ENCODE measurements at regions not wholly inside any gene's neighbourhood (a gene's known extent, or its start where the extent isn't known, plus 50 kb on each side); places are given as distances from the start of the nearest gene placed in this dataset.
"Not testable (repeated sequence)": the region's sequence is repeated elsewhere in the genome, so short reads cannot be mapped to it uniquely, and the experiment has no call there.

DNA sequence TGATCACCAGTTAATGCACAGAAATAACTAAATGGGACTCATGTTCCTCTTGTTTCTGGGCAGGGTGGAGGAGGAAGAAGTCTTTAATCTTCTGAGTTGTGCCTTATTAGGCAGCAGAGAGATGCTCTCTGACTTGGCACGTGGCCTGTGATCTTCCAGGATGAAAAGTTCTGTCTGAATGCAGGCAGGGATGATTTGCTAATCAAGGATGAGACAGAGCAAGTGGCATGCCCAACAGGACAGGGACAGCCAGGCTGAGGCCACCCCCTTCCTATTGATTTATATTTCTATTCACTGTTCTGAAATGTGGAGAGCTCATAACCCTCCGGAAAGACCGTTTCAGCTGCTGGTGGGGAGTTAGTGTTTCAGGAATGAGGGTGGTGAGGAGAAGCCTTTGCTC is 477.8 kb upstream of the CAMK1G start:
- no peak for TF ChIP-seq JUND (IDR thresholded peaks at IDR 0.05; ENCODE audit: low read depth)
- no peak for DNase-seq (ENCODE audit: low read depth in 1 of 2, low spot score in 1 of 2)
- in situ Hi-C loops (cut with HindIII; ENCODE audit: low pct_unique_long_range_greater_than_20kb, low sequenced_read_pairs), result no loop called here

DNA sequence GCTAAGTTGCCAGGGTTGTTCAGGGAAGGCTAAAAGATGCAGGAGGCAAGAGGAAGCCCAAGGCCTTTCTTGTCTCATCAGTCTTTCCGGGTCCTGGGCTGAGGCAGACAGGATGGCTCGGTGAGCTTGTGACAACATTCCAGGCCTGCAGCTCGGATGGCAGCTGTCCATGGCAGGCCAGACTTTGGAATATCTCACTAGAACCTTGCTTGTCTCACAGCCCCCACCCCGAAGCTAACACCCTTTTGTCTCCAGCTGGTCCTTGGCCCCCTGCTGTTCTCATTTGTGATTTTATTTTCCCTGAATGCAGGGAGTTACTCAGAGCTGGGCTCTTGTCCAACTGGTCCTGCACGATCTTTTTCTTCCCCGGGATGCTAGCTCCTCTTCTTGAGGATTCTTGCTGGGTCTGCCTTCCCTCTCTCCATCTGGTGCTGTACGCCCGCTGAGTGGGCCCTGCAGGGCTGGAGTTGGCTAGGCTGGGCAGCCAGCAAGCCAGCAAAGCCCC is 477.2 kb upstream of the CAMK1G start:
- peak in 1 of 2 experiments; percentile 15 for DNase-seq (ENCODE audit: low read depth in 1 of 2, low spot score in 1 of 2)
- in situ Hi-C loops (cut with HindIII; ENCODE audit: low pct_unique_long_range_greater_than_20kb, low sequenced_read_pairs), result no loop called here
- no peak for TF ChIP-seq JUND (IDR thresholded peaks at IDR 0.05; ENCODE audit: low read depth)

DNA sequence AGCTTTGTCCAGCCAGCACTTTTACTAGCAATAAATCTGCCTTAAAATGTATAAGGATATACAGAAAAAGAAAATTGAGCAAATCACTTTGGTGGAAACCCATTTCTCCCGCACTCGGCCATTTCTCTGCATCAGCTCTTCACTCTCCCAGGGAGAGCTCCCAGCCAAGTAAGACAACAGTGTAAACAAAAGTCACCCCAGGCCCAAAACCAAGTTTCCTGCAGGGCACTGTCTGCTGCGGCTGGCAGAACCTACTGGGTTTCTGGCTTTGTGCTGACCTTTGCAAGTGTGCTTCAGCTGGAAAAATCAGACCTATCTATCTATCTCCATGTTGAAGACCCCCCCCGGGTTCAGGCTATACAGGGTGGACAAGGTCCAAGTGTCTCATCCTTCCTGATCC is 476.7 kb upstream of the CAMK1G start:
- in situ Hi-C loops (cut with HindIII; ENCODE audit: low pct_unique_long_range_greater_than_20kb, low sequenced_read_pairs), result no loop called here
- DNase-seq (ENCODE audit: low read depth in 1 of 2, low spot score in 1 of 2), result no peak
- TF ChIP-seq JUND (IDR thresholded peaks at IDR 0.05; ENCODE audit: low read depth), result no peak

GRCh38 chr1:209107535-209107934 is 476.0 kb upstream of the CAMK1G start:
- DNase-seq (ENCODE audit: low read depth in 1 of 2, low spot score in 1 of 2), result no peak
- no peak for TF ChIP-seq JUND (IDR thresholded peaks at IDR 0.05; ENCODE audit: low read depth)
- in situ Hi-C loops (cut with HindIII; ENCODE audit: low pct_unique_long_range_greater_than_20kb, low sequenced_read_pairs), result no loop called here

- in situ Hi-C loops (cut with HindIII; ENCODE audit: low pct_unique_long_range_greater_than_20kb, low sequenced_read_pairs), result no loop called here
- TF ChIP-seq JUND (IDR thresholded peaks at IDR 0.05; ENCODE audit: low read depth), result no peak
- no peak for DNase-seq (ENCODE audit: low read depth in 1 of 2, low spot score in 1 of 2)
Measured at GRCh38 chr1:209109001-209109785, 474.3 kb upstream of the CAMK1G start.

- TF ChIP-seq JUND (IDR thresholded peaks at IDR 0.05; ENCODE audit: low read depth), result no peak
- in situ Hi-C loops (cut with HindIII; ENCODE audit: low pct_unique_long_range_greater_than_20kb, low sequenced_read_pairs), result no loop called here
- DNase-seq (ENCODE audit: low read depth in 1 of 2, low spot score in 1 of 2), result no peak
Measured at GRCh38 chr1:209113521-209113920, 470.0 kb upstream of the CAMK1G start.

DNA sequence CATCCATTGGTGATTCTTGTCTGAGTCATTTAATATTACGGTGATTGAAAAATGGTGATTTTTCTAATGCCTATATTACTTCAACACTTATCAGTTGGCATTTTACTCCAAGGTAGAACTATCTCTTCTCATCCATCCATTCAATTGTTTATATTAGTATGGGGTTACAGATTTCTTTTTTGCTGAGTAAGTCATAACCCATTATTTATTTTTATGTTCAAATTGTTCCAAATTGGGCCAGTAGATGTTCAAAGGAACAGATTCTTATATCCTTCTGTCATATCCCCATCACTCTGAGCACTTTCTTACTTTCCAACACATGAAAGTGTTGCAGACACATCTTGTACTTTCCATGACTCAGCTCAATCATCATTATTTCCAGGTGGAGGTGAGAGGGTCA is 466.8 kb upstream of the CAMK1G start:
- in situ Hi-C loops (cut with HindIII; ENCODE audit: low pct_unique_long_range_greater_than_20kb, low sequenced_read_pairs), result no loop called here
- no peak for DNase-seq (ENCODE audit: low read depth in 1 of 2, low spot score in 1 of 2)
- TF ChIP-seq JUND (IDR thresholded peaks at IDR 0.05; ENCODE audit: low read depth), result no peak

GRCh38 chr1:209123601-209124000 is 459.9 kb upstream of the CAMK1G start:
- no peak for TF ChIP-seq JUND (IDR thresholded peaks at IDR 0.05; ENCODE audit: low read depth)
- no peak for DNase-seq (ENCODE audit: low read depth in 1 of 2, low spot score in 1 of 2)
- in situ Hi-C loops (cut with HindIII; ENCODE audit: low pct_unique_long_range_greater_than_20kb, low sequenced_read_pairs), result no loop called here

DNA sequence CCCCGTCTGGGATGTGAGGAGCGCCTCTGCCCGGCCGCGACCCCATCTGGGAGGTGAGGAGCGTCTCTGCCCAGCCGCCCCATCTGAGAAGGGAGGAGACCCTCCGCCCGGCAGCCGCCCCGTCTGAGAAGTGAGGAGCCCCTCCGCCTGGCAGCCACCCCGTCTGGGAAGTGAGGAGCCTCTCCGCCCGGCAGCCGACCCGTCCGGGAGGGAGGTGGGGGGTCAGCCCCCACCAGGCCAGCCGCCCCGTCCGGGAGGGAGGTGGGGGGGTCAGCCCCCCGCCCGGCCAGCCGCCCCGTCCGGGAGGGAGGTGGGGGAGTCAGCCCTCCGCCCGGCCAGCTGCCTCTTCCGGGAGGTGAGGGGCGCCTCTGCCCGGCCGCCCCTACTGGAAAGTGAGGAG is 454.4 kb upstream of the CAMK1G start:
- DNase-seq (ENCODE audit: low read depth in 1 of 2, low spot score in 1 of 2); in situ Hi-C loops (cut with HindIII; ENCODE audit: low pct_unique_long_range_greater_than_20kb, low sequenced_read_pairs): not testable (repeated sequence)

DNA sequence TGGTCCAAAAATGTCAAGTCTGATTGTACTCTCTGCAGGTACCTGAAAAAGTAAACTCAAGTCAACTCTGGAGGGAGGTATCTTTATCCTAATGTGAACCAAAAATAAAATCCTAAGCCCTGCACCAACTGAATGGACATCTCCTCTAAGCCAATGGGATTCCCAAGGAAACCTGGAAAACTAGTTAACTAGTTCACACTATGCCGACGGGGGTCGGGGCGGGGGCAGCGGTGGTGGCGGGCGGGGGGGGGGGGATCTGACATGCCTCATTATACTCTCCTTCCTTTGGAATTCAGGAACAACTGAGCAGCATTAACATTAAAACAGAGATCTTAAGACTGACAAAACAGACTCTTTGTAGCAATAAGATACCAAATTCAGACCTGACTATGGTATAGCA is 452.6 kb upstream of the CAMK1G start:
- no peak for TF ChIP-seq JUND (IDR thresholded peaks at IDR 0.05; ENCODE audit: low read depth)
- in situ Hi-C loops (cut with HindIII; ENCODE audit: low pct_unique_long_range_greater_than_20kb, low sequenced_read_pairs), result no loop called here
- no peak for DNase-seq (ENCODE audit: low read depth in 1 of 2, low spot score in 1 of 2)

DNA sequence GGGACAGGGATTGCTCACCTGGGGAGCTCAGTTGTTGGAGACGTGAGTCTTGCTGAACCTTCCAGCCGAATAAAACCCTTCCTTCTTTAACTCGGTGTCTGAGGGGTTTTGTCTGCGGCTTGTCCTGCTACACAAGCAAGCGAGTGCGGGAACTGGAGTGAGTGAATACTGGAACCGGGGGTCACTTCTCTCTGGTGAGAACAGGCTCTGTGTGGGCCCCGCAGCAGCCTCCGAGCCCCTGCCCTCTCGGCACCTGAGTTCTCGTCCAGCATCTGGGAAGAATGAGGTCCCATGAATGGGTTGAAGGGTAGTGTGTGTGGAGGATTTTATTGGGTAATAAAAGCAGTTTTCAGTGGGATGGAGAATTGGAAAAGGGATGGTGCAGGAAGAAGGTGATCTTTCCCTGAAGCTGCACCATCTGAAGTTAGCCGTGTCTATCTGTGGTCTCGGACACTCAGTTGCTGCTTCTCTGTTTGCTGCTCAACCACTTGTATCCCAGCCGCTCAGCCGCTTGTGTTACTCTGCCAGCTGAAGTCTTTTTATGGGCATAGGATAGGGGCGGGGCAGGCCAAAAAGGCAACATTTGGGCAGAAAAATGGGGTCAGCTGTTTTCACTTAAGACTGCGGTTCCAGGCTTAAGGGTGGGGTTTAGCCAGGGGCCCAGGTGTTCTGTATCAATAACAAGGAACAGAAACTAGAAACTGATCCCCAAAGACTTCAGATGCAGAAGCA is 450.6 kb upstream of the CAMK1G start:
- no peak for DNase-seq (ENCODE audit: low read depth in 1 of 2, low spot score in 1 of 2)
- TF ChIP-seq JUND (IDR thresholded peaks at IDR 0.05; ENCODE audit: low read depth), result no peak
- in situ Hi-C loops (cut with HindIII; ENCODE audit: low pct_unique_long_range_greater_than_20kb, low sequenced_read_pairs), result no loop called here

GRCh38 chr1:209134001-209134400 is 449.5 kb upstream of the CAMK1G start:
- in situ Hi-C loops (cut with HindIII; ENCODE audit: low pct_unique_long_range_greater_than_20kb, low sequenced_read_pairs), result no loop called here
- no peak for DNase-seq (ENCODE audit: low read depth in 1 of 2, low spot score in 1 of 2)
- no peak for TF ChIP-seq JUND (IDR thresholded peaks at IDR 0.05; ENCODE audit: low read depth)

- TF ChIP-seq JUND (IDR thresholded peaks at IDR 0.05; ENCODE audit: low read depth), result no peak
- no peak for DNase-seq (ENCODE audit: low read depth in 1 of 2, low spot score in 1 of 2)
- in situ Hi-C loops (cut with HindIII; ENCODE audit: low pct_unique_long_range_greater_than_20kb, low sequenced_read_pairs), result no loop called here
Measured at GRCh38 chr1:209143916-209144315, 439.6 kb upstream of the CAMK1G start.
